ENCODE measurements at regions not wholly inside any gene's neighbourhood (a gene's known extent, or its start where the extent isn't known, plus 50 kb on each side); places are given as distances from the start of the nearest gene placed in this dataset.

DNA sequence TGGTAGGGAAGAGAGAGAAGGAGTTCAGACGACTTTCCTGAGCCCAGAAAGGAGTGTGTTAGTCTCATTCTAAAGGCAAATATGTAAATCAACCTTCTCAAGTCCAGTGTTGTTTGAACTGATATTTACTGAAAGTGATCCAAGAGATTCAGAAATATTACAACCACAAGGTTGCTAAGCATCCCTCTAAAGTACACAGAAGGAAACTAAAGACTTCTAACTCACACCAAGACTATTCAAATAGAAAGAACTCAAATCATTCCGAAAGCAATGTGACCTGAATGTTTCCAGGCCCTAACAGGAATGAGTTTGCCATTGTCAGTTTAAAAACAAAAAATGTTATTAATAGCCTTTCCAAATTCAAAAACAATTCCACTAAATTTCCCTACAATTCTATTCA, 56.9 kb upstream of the VGLL3 start:
- H3K9ac ChIP-seq, result no peak overlapping the region
- H3K36me3 ChIP-seq (replicated peaks in 1 of 2; ENCODE audit: control insufficient read depth in 1 of 2, insufficient read depth in 2 of 2, low read length in 1 of 2), result no peaks in the 10 kb centered on the region
- WGBS (ENCODE audit: low lambda C conversion rate), result 9% methylated on average over 2 of the region's 2 CpGs
- TF ChIP-seq RFX5 (IDR thresholded peaks at IDR 0.05; ENCODE audit: low read length) (no peak), ELF1 (IDR thresholded peaks at IDR 0.05) (no peak), NFIC (IDR thresholded peaks at IDR 0.05; ENCODE audit: borderline replicate concordance) (no peak), FOSL2 (IDR thresholded peaks at IDR 0.05; ENCODE audit: borderline replicate concordance, low read depth) (no peak), JUND (IDR thresholded peaks at IDR 0.05) (no peak), GATA2 (CRISPR knock-in tag; IDR thresholded peaks at IDR 0.05) (no peak), TAF1 (IDR thresholded peaks at IDR 0.05; ENCODE audit: borderline replicate concordance, low read depth, low read length) (no peak)
- TF ChIP-seq, protein P1, sequence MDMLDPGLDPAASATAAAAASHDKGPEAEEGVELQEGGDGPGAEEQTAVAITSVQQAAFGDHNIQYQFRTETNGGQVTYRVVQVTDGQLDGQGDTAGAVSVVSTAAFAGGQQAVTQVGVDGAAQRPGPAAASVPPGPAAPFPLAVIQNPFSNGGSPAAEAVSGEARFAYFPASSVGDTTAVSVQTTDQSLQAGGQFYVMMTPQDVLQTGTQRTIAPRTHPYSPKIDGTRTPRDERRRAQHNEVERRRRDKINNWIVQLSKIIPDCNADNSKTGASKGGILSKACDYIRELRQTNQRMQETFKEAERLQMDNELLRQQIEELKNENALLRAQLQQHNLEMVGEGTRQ (IDR thresholded peaks at IDR 0.05; ENCODE audit: borderline replicate concordance, low read depth, low read length), result no peak
- TF ChIP-seq, protein P2, sequence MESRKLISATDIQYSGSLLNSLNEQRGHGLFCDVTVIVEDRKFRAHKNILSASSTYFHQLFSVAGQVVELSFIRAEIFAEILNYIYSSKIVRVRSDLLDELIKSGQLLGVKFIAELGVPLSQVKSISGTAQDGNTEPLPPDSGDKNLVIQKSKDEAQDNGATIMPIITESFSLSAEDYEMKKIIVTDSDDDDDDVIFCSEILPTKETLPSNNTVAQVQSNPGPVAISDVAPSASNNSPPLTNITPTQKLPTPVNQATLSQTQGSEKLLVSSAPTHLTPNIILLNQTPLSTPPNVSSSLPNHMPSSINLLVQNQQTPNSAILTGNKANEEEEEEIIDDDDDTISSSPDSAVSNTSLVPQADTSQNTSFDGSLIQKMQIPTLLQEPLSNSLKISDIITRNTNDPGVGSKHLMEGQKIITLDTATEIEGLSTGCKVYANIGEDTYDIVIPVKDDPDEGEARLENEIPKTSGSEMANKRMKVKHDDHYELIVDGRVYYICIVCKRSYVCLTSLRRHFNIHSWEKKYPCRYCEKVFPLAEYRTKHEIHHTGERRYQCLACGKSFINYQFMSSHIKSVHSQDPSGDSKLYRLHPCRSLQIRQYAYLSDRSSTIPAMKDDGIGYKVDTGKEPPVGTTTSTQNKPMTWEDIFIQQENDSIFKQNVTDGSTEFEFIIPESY (IDR thresholded peaks at IDR 0.05; ENCODE audit: borderline replicate concordance, low read depth), result no peak
- H3K27ac ChIP-seq (ENCODE audit: low read depth in 2 of 2, low read length in 1 of 2), result no peak overlapping the region
- H3K27me3 ChIP-seq (ENCODE audit: insufficient read depth), result no peaks in the 10 kb centered on the region; the same call in 1 of the 2 replicates
- no peak overlapping the region for H3K4me2 ChIP-seq
- ChIA-PET CTCF (no interaction called here), POLR2A (no interaction called here)
- H3K4me1 ChIP-seq (ENCODE audit: control insufficient read depth in 1 of 2, insufficient read depth in 2 of 2, low read depth in 1 of 2, low read length in 1 of 2), result no peaks in the 10 kb centered on the region
- H3K79me2 ChIP-seq (ENCODE audit: insufficient read depth), result no peaks in the 10 kb centered on the region
- H3K9me2 ChIP-seq, result no peaks in the 10 kb centered on the region
- H3F3A ChIP-seq (replicated peaks; ENCODE audit: insufficient read depth), result no peaks in the 10 kb centered on the region
- H3K9me3 ChIP-seq, result no peaks in the 10 kb centered on the region
- no peaks in the 10 kb centered on the region for H4K20me1 ChIP-seq (ENCODE audit: insufficient read depth)
- no peak overlapping the region for H2AFZ ChIP-seq (ENCODE audit: low read depth)
- H3K4me3 ChIP-seq (ENCODE audit: low read depth in 2 of 2, low read length in 1 of 2), result no peak overlapping the region
- no peak for DNase-seq

DNA sequence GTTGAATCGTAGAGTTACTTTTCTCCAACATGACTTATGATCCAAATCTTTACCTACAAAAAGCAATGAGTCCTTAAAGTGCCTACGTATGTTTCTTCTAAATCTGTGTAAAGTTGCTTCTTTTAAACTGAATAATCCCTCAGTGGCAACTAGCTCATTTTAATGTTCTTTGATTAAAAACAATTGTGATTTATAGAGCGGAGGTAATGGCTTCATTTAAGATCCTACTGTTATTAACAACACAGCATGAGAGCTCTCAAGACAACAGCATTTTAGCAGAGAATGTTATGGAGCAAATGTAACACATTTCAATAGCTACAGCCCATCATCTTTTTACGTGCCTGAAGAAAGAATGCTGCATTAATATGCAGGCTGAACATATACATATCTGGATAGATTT, 55.3 kb upstream of the VGLL3 start:
- no peak overlapping the region for H2AFZ ChIP-seq (ENCODE audit: low read depth)
- H3K4me3 ChIP-seq (ENCODE audit: low read depth in 2 of 2, low read length in 1 of 2), result no peak overlapping the region; a peak in 1 of 4 replicates
- WGBS (ENCODE audit: low lambda C conversion rate), result 11% methylated on average over 4 of the region's 4 CpGs
- no peaks in the 10 kb centered on the region for H3F3A ChIP-seq (replicated peaks; ENCODE audit: insufficient read depth)
- no peaks in the 10 kb centered on the region for H3K79me2 ChIP-seq (ENCODE audit: insufficient read depth)
- no peaks in the 10 kb centered on the region for H3K9me2 ChIP-seq
- no peaks in the 10 kb centered on the region for H4K20me1 ChIP-seq (ENCODE audit: insufficient read depth)
- ChIA-PET POLR2A (no interaction called here), CTCF (no interaction called here)
- H3K27ac ChIP-seq (ENCODE audit: low read depth in 2 of 2, low read length in 1 of 2), result no peak overlapping the region
- H3K27me3 ChIP-seq (ENCODE audit: insufficient read depth), result no peaks in the 10 kb centered on the region; the same call in 1 of the 2 replicates
- no peaks in the 10 kb centered on the region for H3K9me3 ChIP-seq
- H3K4me2 ChIP-seq, result no peak overlapping the region
- H3K36me3 ChIP-seq (replicated peaks in 1 of 2; ENCODE audit: control insufficient read depth in 1 of 2, insufficient read depth in 2 of 2, low read length in 1 of 2), result no peaks in the 10 kb centered on the region
- DNase-seq, result no peak
- H3K9ac ChIP-seq, result no peak overlapping the region
- TF ChIP-seq, protein P3, sequence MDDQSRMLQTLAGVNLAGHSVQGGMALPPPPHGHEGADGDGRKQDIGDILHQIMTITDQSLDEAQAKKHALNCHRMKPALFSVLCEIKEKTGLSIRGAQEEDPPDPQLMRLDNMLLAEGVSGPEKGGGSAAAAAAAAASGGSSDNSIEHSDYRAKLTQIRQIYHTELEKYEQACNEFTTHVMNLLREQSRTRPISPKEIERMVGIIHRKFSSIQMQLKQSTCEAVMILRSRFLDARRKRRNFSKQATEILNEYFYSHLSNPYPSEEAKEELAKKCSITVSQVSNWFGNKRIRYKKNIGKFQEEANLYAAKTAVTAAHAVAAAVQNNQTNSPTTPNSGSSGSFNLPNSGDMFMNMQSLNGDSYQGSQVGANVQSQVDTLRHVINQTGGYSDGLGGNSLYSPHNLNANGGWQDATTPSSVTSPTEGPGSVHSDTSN (IDR thresholded peaks at IDR 0.05), result no peak
- TF ChIP-seq SIN3A (IDR thresholded peaks at IDR 0.05; ENCODE audit: borderline replicate concordance, low read depth, low read length) (no peak), CHD2 (IDR thresholded peaks at IDR 0.05; ENCODE audit: low read length, partially characterized antibody) (no peak), ELF1 (IDR thresholded peaks at IDR 0.05) (no peak)
- no peaks in the 10 kb centered on the region for H3K4me1 ChIP-seq (ENCODE audit: control insufficient read depth in 1 of 2, insufficient read depth in 2 of 2, low read depth in 1 of 2, low read length in 1 of 2)

Data from SK-N-SH (cell line).